Activated CD8-positive, alpha-beta T cell treated with anti-CD3 and anti-CD28 coated beads, Interleukin-2, amount 10 ng/mL, durations not matched to agents 7 days and 5 days (primary cell): ENCODE measurements at regions not wholly inside any gene's neighbourhood (a gene's known extent, or its start where the extent isn't known, plus 50 kb on each side); places are given as distances from the start of the nearest gene placed in this dataset.

Source experiments
- ATAC-seq: fragments of 150-1000 bp; cut with Tn5 transposase; one replicate; pipeline ENCODE4 v1.10.0; 2021; ENCODE audit warnings: moderate library complexity
- CTCF ChIA-PET: fragments of 350-600 bp; sonication (Branson Sonifier 250); formaldehyde crosslinking; loops from one replicate; lab custom pipeline; 2021; ENCODE audit warnings: antibody characterized with exemption; lab: Charles Lee
- POLR2A ChIA-PET: fragments of 350-600 bp; sonication (Branson Sonifier 250); formaldehyde crosslinking; loops from one replicate; lab custom pipeline; 2021; ENCODE audit warnings: antibody characterized with exemption; lab: Charles Lee
- DNase-seq: peaks from one replicate; pipeline ENCODE4 v3.0.0-alpha.2; 2020
- H3K27ac Mint-ChIP-seq: one replicate; pipeline ENCODE4 v1.8.0; 2021; ENCODE audit warnings: mild to moderate bottlenecking, mixed read lengths
- H3K27me3 Mint-ChIP-seq: one replicate; pipeline ENCODE4 v1.8.0; 2021; ENCODE audit warnings: low read depth, mixed read lengths
- H3K36me3 Mint-ChIP-seq: one replicate; pipeline ENCODE4 v1.8.0; 2021; ENCODE audit warnings: low read depth, mixed read lengths
- H3K4me1 Mint-ChIP-seq: one replicate; pipeline ENCODE4 v1.8.0; 2021; ENCODE audit warnings: low read depth, mixed read lengths
- H3K4me3 Mint-ChIP-seq: one replicate; pipeline ENCODE4 v1.8.0; 2021; ENCODE audit warnings: mild to moderate bottlenecking, mixed read lengths
- H3K9me3 Mint-ChIP-seq: one replicate; pipeline ENCODE4 v1.8.0; 2022; ENCODE audit warnings: mixed read lengths; ENCODE audit not compliant: insufficient read depth

GRCh38 chr5:107808671-107809137 lies 138.0 kb upstream of the EFNA5 start:
- peaks cover 18% of the 10 kb centered on the region for H3K4me1 Mint-ChIP-seq
- ChIA-PET CTCF (no interaction called here), POLR2A (no interaction called here)
- H3K27me3 Mint-ChIP-seq = no peaks in the 10 kb centered on the region
- H3K36me3 Mint-ChIP-seq = no peaks in the 10 kb centered on the region
- H3K27ac Mint-ChIP-seq = no peak overlapping the region
- ATAC-seq (no peak), DNase-seq (no peak)
- no peak overlapping the region for H3K4me3 Mint-ChIP-seq
- no peaks in the 10 kb centered on the region for H3K9me3 Mint-ChIP-seq

- no peak overlapping the region for H3K4me3 Mint-ChIP-seq
- H3K4me1 Mint-ChIP-seq = peaks cover 21% of the 10 kb centered on the region
- ChIA-PET POLR2A (no interaction called here), CTCF (no interaction called here)
- H3K27ac Mint-ChIP-seq = no peak overlapping the region
- no peak for DNase-seq
- no peaks in the 10 kb centered on the region for H3K36me3 Mint-ChIP-seq
- ATAC-seq = no peak
- H3K9me3 Mint-ChIP-seq = no peaks in the 10 kb centered on the region
- H3K27me3 Mint-ChIP-seq = no peaks in the 10 kb centered on the region
Measured at GRCh38 chr5:107807431-107807830, 136.7 kb upstream of the EFNA5 start.

DNA sequence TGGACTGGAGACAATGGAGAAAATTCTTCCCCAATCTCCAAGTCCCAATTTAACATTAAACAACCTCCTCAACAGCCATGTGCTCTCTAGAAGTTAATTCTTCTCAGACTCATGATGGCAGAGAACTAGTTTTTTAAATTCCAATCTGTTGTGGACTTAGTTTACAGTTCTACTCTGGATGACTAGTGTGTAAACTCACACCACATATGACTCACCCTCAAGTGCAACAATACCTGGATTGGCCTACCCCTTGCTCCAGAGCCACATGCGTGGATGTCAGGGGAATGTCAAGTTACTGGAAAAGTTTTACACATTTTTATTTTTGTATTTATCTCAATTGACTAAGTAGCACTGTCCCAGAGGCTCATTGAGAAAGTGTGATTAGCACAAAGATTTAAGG lies 136.0 kb upstream of the EFNA5 start:
- ChIA-PET POLR2A (no interaction called here), CTCF (no interaction called here)
- no peak for ATAC-seq
- H3K36me3 Mint-ChIP-seq = no peaks in the 10 kb centered on the region
- H3K9me3 Mint-ChIP-seq = no peaks in the 10 kb centered on the region
- H3K4me1 Mint-ChIP-seq = peaks cover 21% of the 10 kb centered on the region
- no peaks in the 10 kb centered on the region for H3K27me3 Mint-ChIP-seq
- H3K4me3 Mint-ChIP-seq = no peak overlapping the region
- no peak for DNase-seq
- no peak overlapping the region for H3K27ac Mint-ChIP-seq

- Mint-ChIP-seq H3K27me3 (no peaks in the 10 kb centered on the region), H3K9me3 (no peaks in the 10 kb centered on the region), H3K27ac (no peak overlapping the region), H3K4me1 (peaks cover 21% of the 10 kb centered on the region), H3K4me3 (no peak overlapping the region), H3K36me3 (no peaks in the 10 kb centered on the region)
- no peak for DNase-seq
- ChIA-PET POLR2A (no interaction called here), CTCF (no interaction called here)
- no peak for ATAC-seq
Measured at GRCh38 chr5:107806271-107806670, 135.5 kb upstream of the EFNA5 start.

DNA sequence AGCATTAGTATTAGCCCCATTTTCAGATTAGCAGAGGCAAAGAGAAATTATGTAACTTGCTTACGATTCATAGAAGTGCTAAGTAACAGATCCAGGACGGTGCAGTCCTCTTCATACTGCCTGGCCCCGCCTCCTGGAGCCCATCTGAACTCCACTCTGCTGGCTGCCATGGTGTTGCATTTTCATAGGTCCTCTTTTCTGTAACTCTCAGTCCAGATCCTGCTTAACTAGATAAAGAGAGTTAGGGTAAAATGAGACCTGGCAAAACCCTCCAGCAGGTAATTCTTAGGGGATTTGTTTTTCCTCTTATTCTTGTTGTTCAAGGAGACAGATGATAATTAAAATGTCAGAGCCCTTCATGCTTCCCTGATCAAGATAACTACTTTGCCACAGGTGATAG lies 135.1 kb upstream of the EFNA5 start:
- Mint-ChIP-seq H3K4me3 (no peak overlapping the region), H3K36me3 (no peaks in the 10 kb centered on the region), H3K27ac (no peak overlapping the region), H3K27me3 (no peaks in the 10 kb centered on the region), H3K4me1 (peaks cover 21% of the 10 kb centered on the region), H3K9me3 (no peaks in the 10 kb centered on the region)
- ChIA-PET CTCF (no interaction called here), POLR2A (no interaction called here)
- ATAC-seq (no peak), DNase-seq (no peak)

GRCh38 chr5:107805166-107805565 lies 134.4 kb upstream of the EFNA5 start:
- Mint-ChIP-seq H3K27ac (no peak overlapping the region), H3K36me3 (no peaks in the 10 kb centered on the region), H3K4me1 (peaks cover 21% of the 10 kb centered on the region), H3K27me3 (no peaks in the 10 kb centered on the region), H3K9me3 (no peaks in the 10 kb centered on the region), H3K4me3 (no peak overlapping the region)
- CTCF ChIA-PET = no interaction called here
- POLR2A ChIA-PET = no interaction called here
- no peak for DNase-seq
- no peak for ATAC-seq

GRCh38 chr5:107803728-107804127 lies 133.0 kb upstream of the EFNA5 start:
- H3K9me3 Mint-ChIP-seq = no peaks in the 10 kb centered on the region

DNA sequence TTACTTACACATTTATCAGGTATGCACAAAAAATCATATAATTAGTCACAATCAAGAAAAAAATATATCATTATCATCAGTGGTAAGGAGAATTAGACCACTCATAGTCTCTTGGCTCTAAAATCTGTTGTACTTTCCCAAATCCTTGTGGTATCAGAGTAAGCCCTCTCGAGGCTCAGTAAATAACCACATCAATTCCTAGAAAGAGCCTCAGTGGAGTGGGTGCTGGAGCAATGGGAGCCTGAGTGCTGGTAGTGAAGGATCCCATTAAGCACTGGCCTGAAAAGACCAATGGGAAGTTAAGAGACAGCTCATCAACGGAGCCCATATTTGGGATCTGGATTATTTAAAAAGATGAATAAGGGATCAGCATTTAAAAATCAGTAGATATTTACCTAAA lies 130.3 kb upstream of the EFNA5 start:
- Mint-ChIP-seq H3K4me1 (peaks cover 21% of the 10 kb centered on the region), H3K36me3 (no peaks in the 10 kb centered on the region), H3K4me3 (no peak overlapping the region), H3K9me3 (no peaks in the 10 kb centered on the region), H3K27me3 (peaks cover 4% of the 10 kb centered on the region), H3K27ac (no peak overlapping the region)
- ATAC-seq (no peak), DNase-seq (no peak)
- CTCF ChIA-PET = no interaction called here
- POLR2A ChIA-PET = no interaction called here

More at GRCh38 chr5:107803728-107804127, 133.0 kb upstream of the EFNA5 start:
- no peak overlapping the region for H3K27ac Mint-ChIP-seq
- peaks cover 21% of the 10 kb centered on the region for H3K4me1 Mint-ChIP-seq
- POLR2A ChIA-PET = no interaction called here
- no peak overlapping the region for H3K4me3 Mint-ChIP-seq
- H3K27me3 Mint-ChIP-seq = peaks cover 3% of the 10 kb centered on the region
- DNase-seq (no peak), ATAC-seq (no peak)
- H3K36me3 Mint-ChIP-seq = no peaks in the 10 kb centered on the region
- CTCF ChIA-PET = no interaction called here

DNA sequence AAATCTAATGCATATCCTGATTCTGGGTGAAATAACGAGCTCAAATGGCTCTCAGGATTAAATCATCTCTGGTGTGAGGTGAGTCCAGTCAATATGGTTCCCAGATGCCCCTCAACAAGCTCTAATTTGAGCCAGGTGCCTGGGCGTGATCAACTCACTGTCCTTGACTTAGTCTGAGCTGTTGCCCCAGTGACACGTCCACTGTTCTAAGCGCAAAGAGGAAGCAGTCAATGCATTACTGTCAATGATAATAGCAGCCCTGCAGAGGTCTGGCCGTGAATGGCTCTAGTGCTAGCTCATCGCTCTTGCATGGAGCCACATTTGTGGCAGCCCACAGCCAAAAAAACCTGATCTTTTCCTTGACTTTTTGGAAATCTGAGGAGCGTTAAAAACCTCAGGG lies 128.6 kb upstream of the EFNA5 start:
- Mint-ChIP-seq H3K27me3 (peaks cover 4% of the 10 kb centered on the region), H3K9me3 (no peaks in the 10 kb centered on the region), H3K36me3 (no peaks in the 10 kb centered on the region), H3K4me3 (no peak overlapping the region), H3K27ac (no peak overlapping the region), H3K4me1 (peaks cover 8% of the 10 kb centered on the region)
- DNase-seq (no peak), ATAC-seq (no peak)
- CTCF ChIA-PET = no interaction called here
- POLR2A ChIA-PET = no interaction called here

- CTCF ChIA-PET = no interaction called here
- POLR2A ChIA-PET = interaction anchor here (0.7 kb wide), 1 partner anchor 51 kb away, joined by 3 read pairs; no protein-coding TSS in a partner anchor
- ATAC-seq = no peak
- Mint-ChIP-seq H3K4me1 (no peaks in the 10 kb centered on the region), H3K36me3 (no peaks in the 10 kb centered on the region), H3K4me3 (no peak overlapping the region), H3K27ac (no peak overlapping the region), H3K9me3 (no peaks in the 10 kb centered on the region), H3K27me3 (peaks cover 4% of the 10 kb centered on the region)
- DNase-seq = no peak
Measured at GRCh38 chr5:107796797-107797196, 126.1 kb upstream of the EFNA5 start.

DNA sequence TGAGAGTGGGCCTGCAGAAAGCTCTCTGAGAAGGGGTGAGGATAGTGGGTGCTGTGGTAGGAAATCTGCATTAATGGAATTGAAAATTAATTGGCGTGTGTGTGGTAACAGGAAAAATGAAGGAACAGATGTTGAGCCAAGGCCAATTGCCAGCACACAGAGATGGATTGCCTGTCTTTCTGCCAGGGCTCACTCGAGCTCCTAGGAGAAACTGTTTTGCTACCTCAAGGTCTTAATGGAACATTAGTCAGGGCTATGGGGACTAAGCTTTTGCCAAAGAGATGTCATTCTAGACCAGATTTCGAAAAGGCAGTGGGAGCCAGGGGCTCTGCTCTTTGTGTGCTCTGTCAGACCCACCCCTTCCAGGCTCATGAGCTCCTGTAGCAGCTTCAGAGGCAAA lies 124.0 kb upstream of the EFNA5 start:
- H3K9me3 Mint-ChIP-seq = no peaks in the 10 kb centered on the region
- no peaks in the 10 kb centered on the region for H3K4me1 Mint-ChIP-seq
- no peak overlapping the region for H3K27ac Mint-ChIP-seq
- H3K27me3 Mint-ChIP-seq = peaks cover 4% of the 10 kb centered on the region
- H3K4me3 Mint-ChIP-seq = no peak overlapping the region
- DNase-seq (no peak), ATAC-seq (no peak)
- no peaks in the 10 kb centered on the region for H3K36me3 Mint-ChIP-seq
- CTCF ChIA-PET = no interaction called here
- POLR2A ChIA-PET = no interaction called here

DNA sequence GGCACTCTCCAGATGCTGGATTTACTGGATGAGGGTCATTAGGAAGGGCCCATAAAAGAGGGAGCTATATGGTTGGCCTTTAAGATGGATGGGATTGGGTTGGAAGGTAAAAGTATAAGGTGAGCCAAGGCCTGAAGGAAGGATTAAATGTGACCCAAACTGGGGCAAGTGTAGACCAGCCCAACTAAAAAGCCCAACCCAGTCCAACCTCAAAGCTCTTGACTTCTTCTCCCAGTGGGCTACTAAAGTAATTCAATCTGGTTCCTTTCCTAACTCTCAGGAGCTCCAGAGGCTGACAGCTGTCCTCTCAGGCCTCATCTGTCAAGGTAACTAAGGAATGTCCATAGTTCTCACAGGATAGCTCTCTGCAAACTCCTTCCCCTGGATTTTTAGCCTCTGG lies 122.2 kb upstream of the EFNA5 start:
- H3K27me3 Mint-ChIP-seq = no peaks in the 10 kb centered on the region
- DNase-seq = no peak
- POLR2A ChIA-PET = no interaction called here
- H3K4me3 Mint-ChIP-seq = no peak overlapping the region
- ATAC-seq = no peak
- no peak overlapping the region for H3K27ac Mint-ChIP-seq
- no peaks in the 10 kb centered on the region for H3K4me1 Mint-ChIP-seq
- no peaks in the 10 kb centered on the region for H3K9me3 Mint-ChIP-seq
- no peaks in the 10 kb centered on the region for H3K36me3 Mint-ChIP-seq
- CTCF ChIA-PET = no interaction called here

DNA sequence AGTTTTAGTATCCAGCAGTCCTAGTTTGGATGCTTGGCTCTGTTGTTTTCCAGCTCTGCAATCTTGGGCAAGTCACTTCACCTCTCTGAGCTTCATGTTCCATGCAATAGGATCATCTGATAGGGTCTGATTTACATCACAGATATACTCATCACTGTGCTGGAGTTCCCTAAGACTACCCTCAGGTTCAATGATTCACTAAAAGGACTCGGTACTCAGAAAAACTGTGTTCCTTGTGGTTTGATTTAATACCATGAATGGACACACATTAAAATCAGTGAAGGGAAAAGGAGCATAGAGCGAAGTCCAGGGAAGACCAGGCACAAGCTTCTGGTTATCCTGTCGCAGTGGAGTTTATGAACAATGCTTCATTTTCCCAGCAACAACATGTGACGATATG lies 119.9 kb upstream of the EFNA5 start:
- Mint-ChIP-seq H3K27me3 (no peaks in the 10 kb centered on the region), H3K4me1 (no peaks in the 10 kb centered on the region), H3K36me3 (no peaks in the 10 kb centered on the region), H3K27ac (no peak overlapping the region), H3K9me3 (no peaks in the 10 kb centered on the region), H3K4me3 (no peak overlapping the region)
- ChIA-PET POLR2A (no interaction called here), CTCF (no interaction called here)
- DNase-seq (no peak), ATAC-seq (no peak)
